GM18511 (cell line): ENCODE measurements at regions not wholly inside any gene's neighbourhood (a gene's known extent, or its start where the extent isn't known, plus 50 kb on each side); places are given as distances from the start of the nearest gene placed in this dataset.

Experiments
- ATAC-seq: cut with Tn5 transposase; IDR thresholded peaks from one replicate; pipeline ENCODE4 v1.9.1; 2021; ENCODE audit warnings: mild to moderate bottlenecking, moderate library complexity; ENCODE audit not compliant: unreplicated experiment

- ATAC-seq, result no peak
Measured at GRCh38 chr6:81253821-81254220, 498.7 kb downstream of the TENT5A start.

GRCh38 chr6:81252231-81252630, 500.2 kb downstream of the TENT5A start:
- ATAC-seq, result no peak

- no peak for ATAC-seq
Measured at GRCh38 chr6:81246200-81246599, 506.3 kb downstream of the TENT5A start.

GRCh38 chr6:81242624-81243023, 509.9 kb downstream of the TENT5A start:
- no peak for ATAC-seq

GRCh38 chr6:81241126-81242041, 511.1 kb downstream of the TENT5A start:
- no peak for ATAC-seq

- ATAC-seq, result no peak
Measured at GRCh38 chr6:81238390-81238789, 514.1 kb downstream of the TENT5A start.

GRCh38 chr6:81237226-81237625, 515.3 kb downstream of the TENT5A start:
- no peak for ATAC-seq

- no peak for ATAC-seq
Measured at GRCh38 chr6:81235512-81235911, 517.0 kb downstream of the TENT5A start.

- ATAC-seq, result no peak
Measured at GRCh38 chr6:81233990-81234389, 518.5 kb downstream of the TENT5A start.

GRCh38 chr6:81228912-81229555, 523.4 kb downstream of the TENT5A start:
- ATAC-seq, result no peak

GRCh38 chr6:81226957-81227356, 525.5 kb downstream of the TENT5A start:
- ATAC-seq, result no peak

GRCh38 chr6:81216668-81217067, 535.8 kb downstream of the TENT5A start:
- no peak for ATAC-seq

- no peak for ATAC-seq
Measured at GRCh38 chr6:81215092-81215432, 537.4 kb downstream of the TENT5A start.

GRCh38 chr6:81214414-81215091, 537.9 kb downstream of the TENT5A start:
- ATAC-seq, result no peak

GRCh38 chr6:81204731-81205130, 547.8 kb downstream of the TENT5A start:
- no peak for ATAC-seq

GRCh38 chr6:81194374-81194773, 558.1 kb downstream of the TENT5A start:
- no peak for ATAC-seq

- no peak for ATAC-seq
Measured at GRCh38 chr6:81172056-81172740, 580.3 kb downstream of the TENT5A start.

GRCh38 chr6:81169166-81169565, 583.3 kb downstream of the TENT5A start:
- ATAC-seq, result no peak

GRCh38 chr6:81166770-81167169, 585.7 kb downstream of the TENT5A start:
- ATAC-seq, result no peak

- ATAC-seq, result no peak
Measured at GRCh38 chr6:81158956-81159355, 593.5 kb downstream of the TENT5A start.

- ATAC-seq, result no peak
Measured at GRCh38 chr6:81148751-81149150, 603.7 kb downstream of the TENT5A start.
